ENCODE measurements at regions not wholly inside any gene's neighbourhood (a gene's known extent, or its start where the extent isn't known, plus 50 kb on each side); places are given as distances from the start of the nearest gene placed in this dataset.

- no peak overlapping the region for H3K4me2 ChIP-seq (replicated peaks; ENCODE audit: extremely low read depth, low read length, poor library complexity, severe bottlenecking)
- Mint-ChIP-seq H3K9me3 (peaks cover 16 to 31% (median 24%) of the 10 kb centered on the region in 7 donors), H3K4me1 (no peaks in the 10 kb centered on the region), H3K4me3 (no peak overlapping the region), H3K27ac (peak overlapping the region in 1 of 7 donors; percentile 58), H3K36me3 (no peaks in the 10 kb centered on the region), H3K27me3 (ENCODE audit: low read depth in 3 of 3) (peaks cover 25 to 29% (median 27%) of the 10 kb centered on the region in 3 donors)
- H4K20me1 ChIP-seq (ENCODE audit: insufficient read depth, low read length): no peaks in the 10 kb centered on the region
- H3K9ac ChIP-seq (ENCODE audit: insufficient read depth, low read length, poor library complexity, severe bottlenecking): no peak overlapping the region
- WGBS (ENCODE audit: insufficient coverage): 100% methylated on average over 2 of the region's 3 CpGs
- H3K36me3 ChIP-seq (replicated peaks in 1 of 2; ENCODE audit: control insufficient read depth in 1 of 2, insufficient read depth in 2 of 2, low read length in 2 of 2): no peaks in the 10 kb centered on the region
- no peaks in the 10 kb centered on the region for H3K79me2 ChIP-seq (ENCODE audit: insufficient read depth, low read length)
- intact Hi-C loops (cut with micrococcal nuclease): no loop called here
- H3K9me3 ChIP-seq (replicated peaks in 1 of 2; ENCODE audit: control insufficient read depth in 1 of 2, insufficient read depth in 1 of 2, low read length in 2 of 2): peaks cover 20 to 22% of the 10 kb centered on the region in 2 donors
- TF ChIP-seq CTCF (IDR thresholded peaks at IDR 0.05): no peak
- H3K27me3 ChIP-seq (ENCODE audit: control insufficient read depth in 2 of 2, insufficient read depth in 2 of 2, low read length in 2 of 2): no peaks in the 10 kb centered on the region
- no peak overlapping the region for H3K27ac ChIP-seq (ENCODE audit: low read depth in 1 of 2, low read length in 2 of 2)
- H3K4me3 ChIP-seq (replicated peaks in 1 of 3; ENCODE audit: low read depth in 2 of 3, low read length in 3 of 3): no peak overlapping the region
- no peak for DNase-seq
- H2AFZ ChIP-seq (ENCODE audit: insufficient read depth, low read depth, low read length, poor library complexity, severe bottlenecking): no peak overlapping the region
- H3K4me1 ChIP-seq (ENCODE audit: control insufficient read depth in 1 of 2, insufficient read depth in 2 of 2, low read length in 2 of 2): no peaks in the 10 kb centered on the region
Measured at GRCh38 chr3:127354761-127355160, 66.9 kb upstream of the PRR20G start.

GRCh38 chr3:127352612-127353011, 64.8 kb upstream of the PRR20G start:
- no peaks in the 10 kb centered on the region for H3K27me3 ChIP-seq (ENCODE audit: control insufficient read depth in 2 of 2, insufficient read depth in 2 of 2, low read length in 2 of 2)
- no peaks in the 10 kb centered on the region for H3K4me1 Mint-ChIP-seq
- no peaks in the 10 kb centered on the region for H3K36me3 Mint-ChIP-seq

More at GRCh38 chr3:127352612-127353011, 64.8 kb upstream of the PRR20G start:
- no peak for TF ChIP-seq CTCF (IDR thresholded peaks at IDR 0.05)
- no peaks in the 10 kb centered on the region for H3K36me3 ChIP-seq (replicated peaks in 1 of 2; ENCODE audit: control insufficient read depth in 1 of 2, insufficient read depth in 2 of 2, low read length in 2 of 2)
- intact Hi-C loops (cut with micrococcal nuclease): no loop called here
- Mint-ChIP-seq H3K4me3 (peak overlapping the region in 1 of 2 donors; percentile 22), H3K9me3 (peaks cover 9 to 25% (median 19%) of the 10 kb centered on the region in 7 donors), H3K27ac (no peak overlapping the region), H3K27me3 (ENCODE audit: low read depth in 3 of 3) (peaks cover 25 to 30% (median 26%) of the 10 kb centered on the region in 3 donors)
- DNase-seq: no peak
- no peak overlapping the region for H3K9ac ChIP-seq (ENCODE audit: insufficient read depth, low read length, poor library complexity, severe bottlenecking)
- H3K27ac ChIP-seq (ENCODE audit: low read depth in 1 of 2, low read length in 2 of 2): no peak overlapping the region
- H3K79me2 ChIP-seq (ENCODE audit: insufficient read depth, low read length): no peaks in the 10 kb centered on the region
- H3K4me3 ChIP-seq (replicated peaks in 1 of 3; ENCODE audit: low read depth in 2 of 3, low read length in 3 of 3): no peak overlapping the region
- H4K20me1 ChIP-seq (ENCODE audit: insufficient read depth, low read length): no peaks in the 10 kb centered on the region
- no peaks in the 10 kb centered on the region for H3K4me1 ChIP-seq (ENCODE audit: control insufficient read depth in 1 of 2, insufficient read depth in 2 of 2, low read length in 2 of 2)
- no CpG with 5 or more reads among the region's 4 CpGs for WGBS (ENCODE audit: insufficient coverage)
- H2AFZ ChIP-seq (ENCODE audit: insufficient read depth, low read depth, low read length, poor library complexity, severe bottlenecking): no peak overlapping the region
- peaks cover 18 to 20% of the 10 kb centered on the region in 2 donors for H3K9me3 ChIP-seq (replicated peaks in 1 of 2; ENCODE audit: control insufficient read depth in 1 of 2, insufficient read depth in 1 of 2, low read length in 2 of 2)
- no peak overlapping the region for H3K4me2 ChIP-seq (replicated peaks; ENCODE audit: extremely low read depth, low read length, poor library complexity, severe bottlenecking)
